HepG2 (cell line): ENCODE measurements at regions not wholly inside any gene's neighbourhood (a gene's known extent, or its start where the extent isn't known, plus 50 kb on each side); places are given as distances from the start of the nearest gene placed in this dataset.

Experiments
- ATAC-seq: fragments of 200-7000 bp; cut with Tn5 transposase; 3 replicates; pipeline ENCODE4 v1.9.1; 2020; ENCODE audit warnings: mild to moderate bottlenecking, moderate library complexity
- BruUV-seq: library from RNA; stranded (reverse); fragments of 400-500 nt; replicated peaks from 2 replicates; lab custom pipeline; 2021; lab: Mats Ljungman, UMichigan
- CTCF ChIA-PET: fragments of 300-600 bp; formaldehyde crosslinking; extraction: SDS; loops from one replicate; lab custom pipeline; 2021; ENCODE audit warnings: low total read pairs, inconsistent platforms, low intra/inter-chr PET ratio; lab: Yijun Ruan, JAX
- POLR2A ChIA-PET: fragments of 350-600 bp; sonication (Branson Sonifier 250); formaldehyde crosslinking; loops from one replicate; lab custom pipeline; 2020; ENCODE audit warnings: antibody characterized with exemption, inconsistent platforms; lab: Yijun Ruan, JAX
- DNase-seq: peaks from one replicate; pipeline ENCODE4 v3.0.0-alpha.2; 2015; ENCODE audit warnings: low spot score
- FAIRE-seq: peaks from 3 replicates; lab custom pipeline; 2011; peaks lifted over from hg19 to GRCh38; lab: Jason Lieb, UNC
- H2AFZ ChIP-seq: one replicate; pipeline ENCODE4 v1.6.1; 2011; ENCODE audit warnings: low read length, inconsistent platforms
- H3K27ac ChIP-seq: fragments of 300-600 bp; 3 replicates; pipeline ENCODE4 v1.8.0; 2011; ENCODE audit warnings: mixed run types, mild to moderate bottlenecking, mixed read lengths, low read length, inconsistent platforms; ENCODE audit not compliant: insufficient read depth; ENCODE audit errors: extremely low read length
- H3K27me3 ChIP-seq, 2 experiments: fragments of 200-600 bp in 1 of 2; 2 replicates in 1 of 2; 3 replicates in 1 of 2; pipeline versions ENCODE4 v1.6.0 to v1.8.0; 2011; ENCODE audit warnings: low read length in 2 of 2, mild to moderate bottlenecking in 2 of 2, moderate library complexity in 2 of 2, inconsistent platforms in 1 of 2; ENCODE audit not compliant: insufficient read depth in 2 of 2, control insufficient read depth in 1 of 2
- H3K36me3 ChIP-seq, 2 experiments: fragments of 200-600 bp in 1 of 2; replicated peaks in 1 of 2; 2 replicates in 1 of 2; 3 replicates in 1 of 2; pipeline versions ENCODE4 v1.5.1 to v1.8.0; 2011; ENCODE audit warnings: low read length in 2 of 2, inconsistent platforms in 1 of 2; ENCODE audit not compliant: insufficient read depth in 2 of 2, control insufficient read depth in 1 of 2
- H3K4me1 ChIP-seq: 2 replicates; pipeline ENCODE4 v1.5.1; 2012; ENCODE audit warnings: low read length, inconsistent platforms; ENCODE audit not compliant: insufficient read depth
- H3K4me2 ChIP-seq: 2 replicates; pipeline ENCODE4 v1.6.0; 2011; ENCODE audit warnings: low read depth, low read length, inconsistent platforms
- H3K4me3 ChIP-seq, 3 experiments: fragments of 200-600 bp in 1 of 3; sonication (generic), shearing (Covaris generic) in 1 of 3; replicated peaks in 1 of 3; 2 replicates each; pipeline ENCODE4 v1.5.1; 2011 to 2016; ENCODE audit warnings: low read length in 3 of 3, inconsistent platforms in 2 of 3, low read depth in 2 of 3, mild to moderate bottlenecking in 2 of 3, control low read depth in 1 of 3, mixed read lengths in 1 of 3; ENCODE audit not compliant: insufficient read depth in 1 of 3
- H3K79me2 ChIP-seq: one replicate; pipeline ENCODE4 v1.6.1; 2011; ENCODE audit warnings: low read length, inconsistent platforms; ENCODE audit not compliant: insufficient read depth
- H3K9ac ChIP-seq: 2 replicates; pipeline ENCODE4 v1.6.0; 2011; ENCODE audit warnings: mild to moderate bottlenecking, low read depth, low read length, inconsistent platforms; ENCODE audit not compliant: insufficient read depth
- H3K9me3 ChIP-seq: 2 replicates; pipeline ENCODE4 v1.5.1; 2012; ENCODE audit warnings: mild to moderate bottlenecking, low read length
- H4K20me1 ChIP-seq: 2 replicates; pipeline ENCODE4 v1.6.0; 2011; ENCODE audit warnings: inconsistent platforms, mild to moderate bottlenecking, low read length, moderate library complexity; ENCODE audit not compliant: insufficient read depth
- CENPBD1 ChIP-seq: sonication (generic); formaldehyde crosslinking; IDR thresholded peaks from 2 replicates; pipeline ENCODE4 v1.8.0; 2022; ENCODE audit warnings: missing genetic modification reagents, low read depth, mild to moderate bottlenecking, borderline replicate concordance
- CSRNP2 ChIP-seq: sonication (generic); formaldehyde crosslinking; conservative IDR thresholded peaks from 2 replicates; pipeline ENCODE4 v1.8.0; 2022; ENCODE audit warnings: low read depth, missing genetic modification reagents
- EED ChIP-seq: sonication (generic); formaldehyde crosslinking; IDR thresholded peaks from 2 replicates; pipeline ENCODE4 v1.5.0; 2020; ENCODE audit warnings: mild to moderate bottlenecking, missing genetic modification reagents
- ETV5 ChIP-seq: IDR thresholded peaks from 2 replicates; pipeline ENCODE4 v1.6.1; 2018; ENCODE audit warnings: missing biosample characterization, missing genetic modification reagents, inconsistent platforms, borderline replicate concordance
- KDM3A ChIP-seq: IDR thresholded peaks from 2 replicates; pipeline ENCODE4 v1.6.1; 2018; ENCODE audit warnings: low read depth, missing compliant biosample characterization
- MAF1 ChIP-seq: sonication (generic); formaldehyde crosslinking; IDR thresholded peaks from 2 replicates; pipeline ENCODE4 v1.5.0; 2020; ENCODE audit warnings: missing genetic modification reagents, borderline replicate concordance
- MED1 ChIP-seq: sonication (generic); formaldehyde crosslinking; IDR thresholded peaks from 2 replicates; pipeline ENCODE4 v1.4.0; 2020; ENCODE audit warnings: missing genetic modification reagents
- MXI1 ChIP-seq: IDR thresholded peaks from 3 replicates; pipeline ENCODE4 v1.6.1; 2012; ENCODE audit warnings: low read depth, low read length, inconsistent platforms, borderline replicate concordance
- PPARG ChIP-seq: conservative IDR thresholded peaks from 2 replicates; pipeline ENCODE4 v1.6.1; 2016; ENCODE audit warnings: missing biosample characterization, missing genetic modification reagents
- SPEN ChIP-seq: sonication (generic); formaldehyde crosslinking; IDR thresholded peaks from 2 replicates; pipeline ENCODE4 v1.5.1; 2020; ENCODE audit warnings: low read depth, mild to moderate bottlenecking, missing genetic modification reagents
- ZBTB49 ChIP-seq: sonication (generic); formaldehyde crosslinking; IDR thresholded peaks from 2 replicates; pipeline ENCODE4 v1.4.0; 2020; ENCODE audit warnings: missing genetic modification reagents, borderline replicate concordance
- ZMAT5 ChIP-seq: sonication (generic); formaldehyde crosslinking; IDR thresholded peaks from 2 replicates; pipeline ENCODE4 v1.5.0; 2020; ENCODE audit warnings: mild to moderate bottlenecking, low read depth, missing genetic modification reagents, borderline replicate concordance
- ZNF609 ChIP-seq: sonication (generic); formaldehyde crosslinking; IDR thresholded peaks from 2 replicates; pipeline ENCODE4 v1.4.0; 2020; ENCODE audit warnings: mild to moderate bottlenecking, missing genetic modification reagents, borderline replicate concordance
- ZNF704 ChIP-seq: sonication (generic); formaldehyde crosslinking; IDR thresholded peaks from 2 replicates; pipeline ENCODE4 v1.8.1; 2023; ENCODE audit warnings: mild to moderate bottlenecking, inconsistent platforms, moderate library complexity, missing genetic modification reagents, borderline replicate concordance
- WGBS: methylation state at CpG from one replicate; pipeline ENCODE4 v1.1.6; 2017; ENCODE audit warnings: low lambda C conversion rate; 5-methylcytosine and 5-hydroxymethylcytosine counted together
- in situ Hi-C: cut with HindIII; loops from 2 replicates; pipeline ENCODE4 v1.10.0; 2017; ENCODE audit warnings: low pct_unique_long_range_greater_than_20kb; ENCODE audit not compliant: extremely low pct_ligation_motif_present
- intact Hi-C: fragments of 100-400 bp; cut with micrococcal nuclease; formaldehyde crosslinking; loops from one replicate; pipeline ENCODE4 v1.10.0; 2022; ENCODE audit not compliant: unreplicated experiment

GRCh38 chr21:27298465-27298864, 331.6 kb upstream of the ADAMTS5 start:
- FAIRE-seq (no peak), DNase-seq (no peak), ATAC-seq (no peak)
- Histone ChIP-seq H3K9me3 (peaks cover 90% of the 10 kb centered on the region), H3K9ac (no peak overlapping the region), H3K4me2 (no peak overlapping the region), H3K79me2 (no peaks in the 10 kb centered on the region), H3K36me3 (no peaks in the 10 kb centered on the region), H3K4me1 (no peaks in the 10 kb centered on the region), H3K27me3 (no peaks in the 10 kb centered on the region), H4K20me1 (no peaks in the 10 kb centered on the region), H2AFZ (no peak overlapping the region), H3K4me3 (no peak overlapping the region), H3K27ac (no peak overlapping the region)
- POLR2A ChIA-PET, result no interaction called here
- 0% methylated on average over 1 of the region's 1 CpG for WGBS
- no TSS peak for BruUV-seq
- CTCF ChIA-PET, result no interaction called here
- in situ Hi-C loops (no loop called here), intact Hi-C loops (no loop called here)
- TF ChIP-seq ZBTB49 (CRISPR knock-in tag), result no peak
- TF ChIP-seq SPEN (CRISPR knock-in tag), result no peak
- no peak for TF ChIP-seq PPARG (CRISPR knock-in tag)
- no peak for TF ChIP-seq MED1 (CRISPR knock-in tag)
- TF ChIP-seq ZMAT5 (CRISPR knock-in tag), result no peak
- no peak for TF ChIP-seq CSRNP2 (CRISPR knock-in tag)
- TF ChIP-seq MAF1 (CRISPR knock-in tag), result no peak
- TF ChIP-seq CENPBD1, result no peak
- TF ChIP-seq ZNF609 (CRISPR knock-in tag), result no peak
- no peak for TF ChIP-seq MXI1
- no peak for TF ChIP-seq KDM3A (CRISPR knock-in tag)
- TF ChIP-seq EED (CRISPR knock-in tag), result no peak
- no peak for TF ChIP-seq ETV5 (CRISPR knock-in tag)
- no peak for TF ChIP-seq ZNF704
